ENCODE measurements at regions not wholly inside any gene's neighbourhood (a gene's known extent, or its start where the extent isn't known, plus 50 kb on each side); places are given as distances from the start of the nearest gene placed in this dataset.

GRCh38 chr13:29940715-29941114, 90.3 kb upstream of the UBL3 start:
- FAIRE-seq (no peak), DNase-seq (ENCODE audit: insufficient read length, low spot score) (no peak)
- TF ChIP-seq, protein P1, sequence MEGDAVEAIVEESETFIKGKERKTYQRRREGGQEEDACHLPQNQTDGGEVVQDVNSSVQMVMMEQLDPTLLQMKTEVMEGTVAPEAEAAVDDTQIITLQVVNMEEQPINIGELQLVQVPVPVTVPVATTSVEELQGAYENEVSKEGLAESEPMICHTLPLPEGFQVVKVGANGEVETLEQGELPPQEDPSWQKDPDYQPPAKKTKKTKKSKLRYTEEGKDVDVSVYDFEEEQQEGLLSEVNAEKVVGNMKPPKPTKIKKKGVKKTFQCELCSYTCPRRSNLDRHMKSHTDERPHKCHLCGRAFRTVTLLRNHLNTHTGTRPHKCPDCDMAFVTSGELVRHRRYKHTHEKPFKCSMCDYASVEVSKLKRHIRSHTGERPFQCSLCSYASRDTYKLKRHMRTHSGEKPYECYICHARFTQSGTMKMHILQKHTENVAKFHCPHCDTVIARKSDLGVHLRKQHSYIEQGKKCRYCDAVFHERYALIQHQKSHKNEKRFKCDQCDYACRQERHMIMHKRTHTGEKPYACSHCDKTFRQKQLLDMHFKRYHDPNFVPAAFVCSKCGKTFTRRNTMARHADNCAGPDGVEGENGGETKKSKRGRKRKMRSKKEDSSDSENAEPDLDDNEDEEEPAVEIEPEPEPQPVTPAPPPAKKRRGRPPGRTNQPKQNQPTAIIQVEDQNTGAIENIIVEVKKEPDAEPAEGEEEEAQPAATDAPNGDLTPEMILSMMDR (IDR thresholded peaks at IDR 0.05; ENCODE audit: insufficient read depth, missing control alignments): no peak

DNA sequence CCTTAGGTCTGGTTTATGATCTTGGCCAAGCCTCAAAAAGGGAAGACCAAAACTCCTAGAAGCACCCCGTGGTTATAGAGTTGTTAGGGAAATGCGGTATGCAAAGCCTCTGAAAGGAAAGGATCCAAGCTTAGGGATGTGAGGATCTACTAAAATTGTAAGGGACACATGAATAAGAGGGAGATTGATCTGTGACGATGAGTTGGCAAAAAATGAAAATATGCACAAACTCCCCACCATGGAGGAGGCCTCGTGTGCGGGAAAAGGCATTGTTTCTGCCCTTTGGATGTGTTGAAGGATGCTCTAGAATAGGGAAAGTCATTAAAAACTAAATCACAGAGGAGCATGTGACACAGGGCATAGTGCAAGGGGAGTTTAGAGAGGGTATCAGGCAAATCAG, 88.7 kb upstream of the UBL3 start:
- TF ChIP-seq, protein P1 (IDR thresholded peaks at IDR 0.05; ENCODE audit: insufficient read depth, missing control alignments): no peak
- no peak for FAIRE-seq

DNA sequence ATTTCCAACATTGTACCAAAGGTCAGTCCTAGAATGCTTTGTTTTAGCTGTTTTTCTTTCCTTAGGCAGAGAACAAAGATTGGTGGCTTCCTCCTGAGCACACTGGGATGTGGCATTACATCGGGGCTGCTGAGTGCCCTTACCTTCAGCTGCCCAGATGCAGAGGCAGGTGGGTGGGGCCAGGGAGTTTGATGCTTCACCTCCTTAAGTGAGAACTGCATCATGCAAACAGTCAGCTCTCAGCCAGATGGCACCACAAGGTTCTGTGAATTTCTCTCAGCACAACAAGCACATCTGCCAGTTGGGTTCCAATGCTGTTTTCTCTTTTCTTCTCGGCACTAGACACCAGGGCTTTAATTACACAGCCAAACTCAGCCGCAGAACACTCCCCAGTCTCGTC, 87.4 kb upstream of the UBL3 start:
- TF ChIP-seq, protein P1 (IDR thresholded peaks at IDR 0.05; ENCODE audit: insufficient read depth, missing control alignments): no peak
- FAIRE-seq: no peak
- DNase-seq (ENCODE audit: insufficient read length, low spot score): no peak

More for the DNA sequence above, 88.7 kb upstream of the UBL3 start:
- no peak for DNase-seq (ENCODE audit: insufficient read length, low spot score)

DNA sequence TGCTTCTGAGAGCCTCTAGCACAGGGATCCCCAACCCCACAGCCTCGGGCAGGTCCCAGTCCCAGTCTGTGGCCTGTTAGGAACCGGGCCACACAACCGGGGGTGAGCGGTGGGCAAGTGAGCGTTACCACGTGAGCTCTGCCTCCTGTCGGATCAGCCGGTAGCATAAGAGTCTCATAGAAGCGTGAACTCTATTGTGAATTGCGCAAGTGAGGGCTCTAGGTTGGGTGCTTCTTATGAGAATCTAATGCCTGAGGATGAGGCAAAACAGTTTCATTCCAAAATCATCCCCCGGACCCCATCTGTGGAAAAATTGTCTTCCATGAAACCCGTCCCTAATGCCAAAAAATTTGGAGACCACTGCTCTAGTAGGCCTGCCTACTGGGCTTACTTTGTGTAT, 87.0 kb upstream of the UBL3 start:
- TF ChIP-seq, protein P1 (IDR thresholded peaks at IDR 0.05; ENCODE audit: insufficient read depth, missing control alignments): no peak
- DNase-seq (ENCODE audit: insufficient read length, low spot score) (no peak), FAIRE-seq (no peak)

GRCh38 chr13:29936956-29937355, 86.5 kb upstream of the UBL3 start:
- FAIRE-seq (no peak), DNase-seq (ENCODE audit: insufficient read length, low spot score) (no peak)
- TF ChIP-seq, protein P1 (IDR thresholded peaks at IDR 0.05; ENCODE audit: insufficient read depth, missing control alignments): no peak

- TF ChIP-seq, protein P1 (IDR thresholded peaks at IDR 0.05; ENCODE audit: insufficient read depth, missing control alignments): no peak
- FAIRE-seq (no peak), DNase-seq (ENCODE audit: insufficient read length, low spot score) (no peak)
Observed at GRCh38 chr13:29936051-29936813, 85.8 kb upstream of the UBL3 start.

GRCh38 chr13:29935309-29935981, 85.0 kb upstream of the UBL3 start:
- DNase-seq (ENCODE audit: insufficient read length, low spot score) (no peak), FAIRE-seq (no peak)

More at GRCh38 chr13:29935309-29935981, 85.0 kb upstream of the UBL3 start:
- TF ChIP-seq, protein P1 (IDR thresholded peaks at IDR 0.05; ENCODE audit: insufficient read depth, missing control alignments): no peak

All from D721Med (cell line).